HL-60 (cell line): ENCODE measurements at regions not wholly inside any gene's neighbourhood (a gene's known extent, or its start where the extent isn't known, plus 50 kb on each side); places are given as distances from the start of the nearest gene placed in this dataset.

ENCODE experiments used
- CTCF ChIP-seq: IDR thresholded peaks from one replicate; pipeline ENCODE4 v1.5.1; 2011; ENCODE audit warnings: low read length, control low read depth, inconsistent platforms; ENCODE audit not compliant: insufficient read depth
- POLR2AphosphoS5 ChIP-seq: IDR thresholded peaks from 2 replicates; pipeline ENCODE4 v1.6.1; 2012; ENCODE audit warnings: low read depth
- REST ChIP-seq: IDR thresholded peaks from 2 replicates; pipeline ENCODE4 v1.6.1; 2012; ENCODE audit warnings: low read depth; ENCODE audit not compliant: insufficient replicate concordance
- SPI1 ChIP-seq: IDR thresholded peaks from 2 replicates; pipeline ENCODE4 v1.6.1; 2012; ENCODE audit warnings: low read depth, mild to moderate bottlenecking, borderline replicate concordance

DNA sequence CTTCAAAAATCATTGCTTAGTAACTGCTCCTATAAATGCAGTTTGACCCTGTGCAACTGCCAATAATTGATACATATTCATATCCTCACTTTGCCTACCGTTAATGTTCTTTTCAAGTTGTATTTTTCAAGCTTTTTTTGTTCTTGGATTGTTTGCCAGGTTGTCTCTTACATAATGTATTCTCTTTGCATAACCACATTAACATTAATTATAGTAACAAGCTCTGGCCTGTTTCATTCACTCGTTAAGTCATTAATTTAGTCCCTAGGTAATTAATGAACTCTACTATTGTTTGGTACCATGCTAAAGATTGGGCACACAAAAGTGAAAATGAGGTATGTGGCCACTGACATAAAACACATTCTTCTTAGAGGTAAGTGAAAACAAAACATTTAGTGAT, 1338.8 kb downstream of the NSUN3 start:
- TF ChIP-seq CTCF (no peak), POLR2AphosphoS5 (no peak), REST (no peak), SPI1 (no peak)
